GM12891 (cell line): ENCODE measurements at regions not wholly inside any gene's neighbourhood (a gene's known extent, or its start where the extent isn't known, plus 50 kb on each side); places are given as distances from the start of the nearest gene placed in this dataset.

Experiments
- PAX5 ChIP-seq: IDR thresholded peaks from 2 replicates; pipeline ENCODE4 v1.6.1; 2011; ENCODE audit warnings: low read length, moderate library complexity, mild to moderate bottlenecking; ENCODE audit not compliant: insufficient read depth, severe bottlenecking
- POLR2A ChIP-seq: IDR thresholded peaks from 2 replicates; pipeline ENCODE4 v1.6.1; 2011; ENCODE audit warnings: low read depth, low read length, control low read depth
- POLR2AphosphoS5 ChIP-seq: IDR thresholded peaks from 2 replicates; pipeline ENCODE4 v1.6.1; 2011; ENCODE audit warnings: low read depth, low read length, control low read depth
- POU2F2 ChIP-seq: IDR thresholded peaks from 2 replicates; pipeline ENCODE4 v1.6.1; 2011; ENCODE audit warnings: low read depth, mild to moderate bottlenecking, control low read depth, low read length, moderate library complexity
- SPI1 ChIP-seq: IDR thresholded peaks from 2 replicates; pipeline ENCODE4 v1.6.1; 2011; ENCODE audit warnings: low read depth, low read length, control low read depth
- TAF1 ChIP-seq: IDR thresholded peaks from 2 replicates; pipeline ENCODE4 v1.6.1; 2011; ENCODE audit warnings: low read depth, low read length, control low read depth

DNA sequence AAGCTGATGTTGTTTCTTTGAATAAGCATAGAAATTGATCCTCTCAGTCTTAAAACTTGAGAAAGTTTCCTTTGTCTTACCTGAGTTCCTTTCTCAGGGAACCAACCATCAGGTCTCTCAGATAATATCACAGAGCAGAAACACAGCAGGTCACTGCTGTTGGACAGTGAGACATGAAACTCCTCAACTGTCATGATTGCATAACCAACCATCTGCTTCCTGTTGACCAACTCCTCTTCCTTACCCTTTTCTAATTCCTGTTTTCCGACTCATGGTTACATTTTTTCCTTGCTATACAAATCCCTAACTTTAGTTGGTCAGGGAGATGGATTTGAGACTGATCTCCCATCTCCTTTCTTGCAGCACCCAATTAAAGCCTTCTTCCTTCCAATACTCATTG lies 845.3 kb downstream of the FAM181B start:
- TF ChIP-seq POLR2A (no peak), POLR2AphosphoS5 (no peak), TAF1 (no peak), PAX5 (no peak), POU2F2 (no peak), SPI1 (no peak)
